GM19043 (cell line): ENCODE measurements at regions not wholly inside any gene's neighbourhood (a gene's known extent, or its start where the extent isn't known, plus 50 kb on each side); places are given as distances from the start of the nearest gene placed in this dataset.

Experiments
- ATAC-seq: cut with Tn5 transposase; IDR thresholded peaks from one replicate; pipeline ENCODE4 v1.9.1; 2021; ENCODE audit warnings: low read depth; ENCODE audit not compliant: unreplicated experiment

- no peak for ATAC-seq
These were observed 171.3 kb downstream of the SNCA start for GRCh38 chr4:89665662-89666061.

- no peak for ATAC-seq
These were observed 172.4 kb downstream of the SNCA start for GRCh38 chr4:89664521-89664920.

GRCh38 chr4:89661173-89661899 lies 175.6 kb downstream of the SNCA start:
- ATAC-seq: no peak

- ATAC-seq: no peak
These were observed 176.4 kb downstream of the SNCA start for GRCh38 chr4:89660444-89661172.

- no peak for ATAC-seq
These were observed 178.3 kb downstream of the SNCA start for GRCh38 chr4:89658701-89659024.

- ATAC-seq: no peak
These were observed 178.8 kb downstream of the SNCA start for GRCh38 chr4:89657931-89658700.

GRCh38 chr4:89653012-89653411 lies 183.9 kb downstream of the SNCA start:
- ATAC-seq: no peak

- no peak for ATAC-seq
These were observed 191.5 kb downstream of the SNCA start for GRCh38 chr4:89645482-89645881.

- ATAC-seq: no peak
These were observed 195.6 kb downstream of the SNCA start for GRCh38 chr4:89641367-89641687.

GRCh38 chr4:89640620-89641366 lies 196.2 kb downstream of the SNCA start:
- no peak for ATAC-seq

- ATAC-seq: no peak
These were observed 197.6 kb downstream of the SNCA start for GRCh38 chr4:89639395-89639794.

- no peak for ATAC-seq
These were observed 211.2 kb downstream of the SNCA start for GRCh38 chr4:89625599-89626293.

GRCh38 chr4:89619206-89619962 lies 217.6 kb downstream of the SNCA start:
- ATAC-seq: peak; percentile 43

GRCh38 chr4:89618151-89618550 lies 218.8 kb downstream of the SNCA start:
- no peak for ATAC-seq

GRCh38 chr4:89617317-89617716 lies 219.6 kb downstream of the SNCA start:
- no peak for ATAC-seq

GRCh38 chr4:89616382-89616781 lies 220.6 kb downstream of the SNCA start:
- no peak for ATAC-seq

GRCh38 chr4:89615051-89615450 lies 221.9 kb downstream of the SNCA start:
- no peak for ATAC-seq

GRCh38 chr4:89614155-89614554 lies 222.8 kb downstream of the SNCA start:
- ATAC-seq: no peak

GRCh38 chr4:89610236-89610635 lies 226.7 kb downstream of the SNCA start:
- ATAC-seq: no peak

- no peak for ATAC-seq
These were observed 227.2 kb downstream of the SNCA start for GRCh38 chr4:89609756-89610155.
